ENCODE measurements at regions not wholly inside any gene's neighbourhood (a gene's known extent, or its start where the extent isn't known, plus 50 kb on each side); places are given as distances from the start of the nearest gene placed in this dataset.
"Not testable (repeated sequence)": the region's sequence is repeated elsewhere in the genome, so short reads cannot be mapped to it uniquely, and the experiment has no call there.

DNA sequence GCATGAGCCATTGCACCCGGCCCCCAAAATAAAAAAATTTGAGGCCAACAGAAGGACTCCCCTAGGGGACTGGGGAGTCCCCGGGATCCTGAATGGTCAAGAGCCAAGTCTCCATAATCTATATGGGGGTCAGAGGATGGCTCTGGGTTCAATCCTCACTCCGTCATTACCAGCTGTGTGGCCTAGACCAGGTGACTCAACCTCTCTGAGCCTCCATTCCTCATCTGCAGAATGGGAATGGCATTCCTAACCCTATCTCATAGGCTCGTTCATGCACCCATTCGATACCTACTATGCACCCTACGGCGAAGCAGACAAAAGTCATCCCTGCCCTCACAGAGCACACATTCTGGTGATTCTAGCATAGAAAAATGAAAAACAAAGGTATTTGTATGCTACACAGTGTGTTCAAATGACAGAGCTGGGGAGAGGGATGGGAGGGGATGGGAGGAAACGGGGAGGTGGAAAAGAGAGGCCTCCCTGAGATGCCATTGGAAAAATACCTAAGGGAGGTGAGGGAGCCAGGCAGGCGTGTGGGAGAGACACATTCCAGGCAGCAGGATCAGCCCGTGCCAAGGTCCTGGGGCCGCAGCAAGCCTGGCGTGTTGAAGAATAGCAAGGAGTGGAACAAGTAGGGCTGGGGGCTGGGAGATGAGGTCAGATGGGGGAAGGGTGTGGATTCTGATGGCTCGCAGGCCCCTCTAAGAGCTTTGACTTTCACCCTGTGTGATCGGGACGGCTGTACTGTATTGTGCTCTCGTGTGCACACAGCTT lies 71.2 kb downstream of the RMI2 start:
- no peak for DNase-seq

DNA sequence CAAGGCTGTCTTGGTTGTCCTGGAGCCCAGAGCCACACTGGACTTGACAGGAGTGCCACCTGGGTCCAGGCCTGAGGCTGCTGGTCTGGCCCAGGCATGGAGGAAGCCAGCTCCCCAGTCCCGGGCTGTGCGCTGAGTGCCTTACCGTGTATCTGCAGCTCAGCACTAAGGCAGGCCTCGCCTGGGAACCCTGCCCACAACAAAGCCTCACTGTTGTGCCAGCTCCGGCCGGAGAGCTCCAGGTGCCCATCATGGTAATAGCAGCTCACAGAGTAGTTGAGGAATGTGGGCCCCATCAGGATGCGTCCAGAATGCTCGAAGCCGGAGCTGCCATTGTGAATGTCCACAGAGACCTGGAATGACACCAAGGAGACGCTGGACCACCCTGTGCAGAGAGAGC lies 72.2 kb downstream of the RMI2 start:
- no peak for DNase-seq

DNA sequence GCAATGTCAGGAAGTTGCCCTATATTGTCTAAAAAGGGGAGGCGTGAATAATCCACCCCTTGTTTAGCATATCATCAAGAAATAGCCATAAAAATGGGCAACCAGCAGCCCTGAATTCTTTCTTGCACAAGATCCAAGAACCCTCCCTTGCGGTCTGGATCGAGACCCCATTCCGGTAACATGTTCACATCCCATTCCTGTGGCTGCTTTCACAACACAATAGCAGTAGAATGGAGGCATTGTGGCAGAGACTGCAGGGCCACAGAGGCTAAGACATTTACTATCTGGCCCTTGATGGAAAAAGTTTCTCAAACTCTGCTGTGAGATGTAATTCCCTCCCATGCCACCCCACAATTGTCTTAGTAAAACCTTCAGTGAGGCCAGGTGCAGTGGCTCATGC lies 73.2 kb downstream of the RMI2 start:
- DNase-seq, result no peak

DNA sequence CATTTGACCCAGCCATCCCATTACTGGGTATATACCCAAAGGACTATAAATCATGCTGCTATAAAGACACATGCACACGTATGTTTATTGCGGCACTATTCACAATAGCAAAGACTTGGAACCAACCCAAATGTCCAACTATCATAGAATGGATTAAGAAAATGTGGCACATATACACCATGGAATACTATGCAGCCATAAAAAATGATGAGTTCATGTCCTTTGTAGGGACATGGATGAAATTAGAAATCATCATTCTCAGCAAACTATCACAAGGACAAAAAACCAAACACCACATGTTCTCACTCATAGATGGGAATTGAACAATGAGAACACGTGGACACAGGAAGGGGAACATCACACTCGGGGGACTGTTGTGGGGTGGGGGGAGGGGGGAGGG lies 74.8 kb downstream of the RMI2 start:
- not testable (repeated sequence) for DNase-seq

DNA sequence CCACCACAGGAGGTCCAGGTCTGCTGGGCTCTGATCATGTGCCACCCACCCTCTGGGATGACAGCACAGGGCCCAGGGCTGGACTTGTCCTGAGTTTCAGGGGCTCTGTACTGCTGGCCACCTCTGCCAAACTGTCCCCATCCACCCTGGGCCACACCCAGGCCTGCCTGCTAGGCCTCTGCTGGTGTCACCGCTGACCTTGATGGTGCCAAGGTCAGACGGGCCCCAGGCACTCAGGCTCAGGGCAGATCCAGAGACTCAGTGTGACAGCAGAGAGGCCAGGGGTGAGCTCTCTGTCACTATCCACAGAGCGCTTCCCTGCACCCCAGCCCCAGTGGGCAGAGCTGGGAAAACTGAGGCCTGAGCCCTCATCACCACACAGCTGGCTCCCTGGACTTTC lies 75.6 kb downstream of the RMI2 start:
- no peak for DNase-seq

DNA sequence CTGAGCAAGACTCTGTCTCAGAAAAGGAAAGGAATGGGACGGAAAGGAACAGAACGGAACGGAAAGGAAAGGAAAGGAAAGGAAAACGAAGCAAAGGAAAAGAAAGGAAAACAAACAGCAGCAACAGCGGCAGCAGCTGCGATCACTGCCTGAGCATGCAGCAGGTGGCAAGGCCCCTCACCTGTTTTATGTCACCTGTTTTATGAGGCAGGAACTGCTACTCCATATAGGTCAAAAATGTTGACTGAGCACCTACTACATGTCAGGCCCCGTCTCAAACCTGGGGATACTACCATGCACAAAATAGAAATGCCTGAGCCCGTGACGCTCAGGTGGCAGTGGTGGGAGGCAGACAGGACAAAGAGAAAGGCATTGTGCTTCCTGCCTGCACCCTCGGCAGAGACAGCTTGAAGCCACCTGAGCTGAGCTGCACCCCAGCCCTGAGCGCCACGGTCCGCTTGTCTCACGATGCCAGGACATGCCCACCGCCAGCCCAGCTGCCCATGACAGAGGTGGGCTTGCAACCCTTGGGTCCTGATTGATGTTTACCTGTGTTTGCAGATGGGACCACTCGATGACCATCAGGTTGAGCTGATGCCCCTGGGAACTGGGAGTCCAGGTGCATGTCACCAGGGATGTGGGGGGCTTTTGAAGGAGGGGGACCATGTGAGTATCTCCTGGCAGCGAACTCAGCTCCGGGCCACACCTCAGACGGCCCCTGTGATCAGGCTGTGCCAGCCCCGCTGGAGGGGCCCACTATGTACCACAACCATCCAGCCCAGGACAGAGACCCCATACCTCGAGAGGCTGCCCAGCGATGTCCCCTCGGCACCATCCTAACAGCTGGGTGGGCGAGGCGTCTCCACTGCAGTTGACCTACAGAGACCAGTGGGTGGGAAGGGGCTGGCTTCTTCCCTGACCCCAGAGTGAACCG lies 77.4 kb downstream of the RMI2 start:
- no peak for DNase-seq

DNA sequence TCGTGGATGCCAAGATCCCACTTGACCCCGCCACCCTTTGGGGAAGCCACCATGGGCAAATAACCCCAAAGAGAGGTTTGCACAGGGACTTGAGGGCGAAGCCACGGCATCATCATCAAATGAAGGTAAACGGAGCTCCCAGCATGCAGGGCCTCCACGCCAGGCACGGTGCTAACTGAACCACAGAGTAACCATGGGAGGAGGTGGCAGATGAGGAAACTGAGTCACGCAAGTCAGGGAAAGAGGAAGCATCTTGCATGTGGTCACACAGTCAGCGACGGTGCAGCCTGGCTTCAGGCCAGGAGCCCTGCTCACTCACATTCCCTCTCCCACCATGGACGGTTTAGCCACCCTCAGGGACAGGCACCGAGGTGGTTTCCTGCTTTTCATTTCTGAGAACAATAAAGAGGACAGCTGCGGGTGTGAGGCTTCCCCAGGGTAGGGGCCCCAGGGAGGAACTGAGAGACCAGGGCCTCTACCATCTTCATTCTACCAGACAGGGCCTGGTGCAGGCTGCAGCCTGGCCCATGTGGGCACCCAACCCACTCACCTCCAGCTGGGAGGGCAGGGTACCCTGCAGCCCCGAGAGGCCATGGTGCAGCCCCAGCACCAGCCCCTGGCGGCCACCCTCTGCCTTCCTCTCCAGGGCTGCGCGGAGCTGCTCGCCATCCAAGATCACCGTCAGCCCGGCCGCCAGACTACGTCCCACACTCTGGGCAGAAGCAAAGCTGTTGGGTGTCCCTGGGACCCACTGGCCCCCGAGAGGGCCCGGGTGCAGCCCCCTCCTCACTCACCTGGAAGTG lies 78.3 kb downstream of the RMI2 start:
- no peak for DNase-seq

DNA sequence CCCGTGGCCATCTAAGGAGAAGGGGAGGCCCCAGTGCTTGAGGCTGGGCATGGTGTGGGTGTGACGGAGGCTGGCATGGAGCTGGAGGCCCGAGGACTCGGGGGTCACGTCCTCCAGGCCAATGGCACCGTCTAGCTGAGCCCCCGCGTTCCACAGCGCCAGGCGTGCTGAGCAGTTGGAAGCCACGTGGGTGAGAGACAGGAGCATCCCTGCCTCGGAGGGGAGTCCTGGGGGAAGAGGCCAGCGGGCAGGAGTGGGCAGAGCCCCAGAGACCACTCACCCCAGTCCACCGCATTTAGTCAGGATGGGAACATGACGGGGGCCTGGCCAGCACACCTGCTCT lies 78.8 kb downstream of the RMI2 start:
- no peak for DNase-seq

DNA sequence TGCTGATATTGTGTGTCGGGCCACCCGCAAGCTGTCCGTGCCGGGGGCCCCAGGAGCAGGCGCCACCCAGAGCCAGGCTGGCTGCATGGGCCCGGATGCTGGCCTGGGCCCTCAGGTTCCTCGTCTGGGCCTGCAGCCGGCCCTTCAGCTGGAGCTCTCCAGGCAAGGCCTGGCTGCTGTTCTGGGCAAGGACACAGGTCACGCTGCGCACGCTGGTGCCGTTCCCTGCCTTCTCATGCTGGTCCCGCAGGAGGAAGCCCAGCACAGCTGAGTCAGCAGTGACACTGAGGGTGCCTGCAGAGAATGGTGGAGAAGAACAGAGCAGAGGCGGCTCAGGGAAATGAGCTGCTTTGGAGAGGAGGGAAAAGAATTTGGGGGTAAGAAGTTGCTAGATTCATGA lies 79.9 kb downstream of the RMI2 start:
- DNase-seq, result no peak

DNA sequence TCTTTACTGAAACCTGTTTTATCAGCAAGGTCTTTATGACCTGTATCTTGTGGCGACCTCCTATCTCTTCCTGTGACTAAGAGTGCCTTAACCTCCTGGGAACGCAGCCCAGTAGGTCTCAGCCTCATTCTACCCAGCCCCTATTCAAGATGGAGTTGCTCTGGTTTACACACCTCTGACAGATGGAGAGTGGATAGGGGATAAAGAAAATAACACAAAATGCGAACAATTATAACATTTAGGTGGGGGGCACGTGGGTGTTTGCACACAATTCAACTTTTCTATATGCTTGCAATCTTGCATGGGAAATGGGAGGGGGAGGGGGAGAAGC lies 83.3 kb downstream of the RMI2 start:
- no peak for DNase-seq

DNA sequence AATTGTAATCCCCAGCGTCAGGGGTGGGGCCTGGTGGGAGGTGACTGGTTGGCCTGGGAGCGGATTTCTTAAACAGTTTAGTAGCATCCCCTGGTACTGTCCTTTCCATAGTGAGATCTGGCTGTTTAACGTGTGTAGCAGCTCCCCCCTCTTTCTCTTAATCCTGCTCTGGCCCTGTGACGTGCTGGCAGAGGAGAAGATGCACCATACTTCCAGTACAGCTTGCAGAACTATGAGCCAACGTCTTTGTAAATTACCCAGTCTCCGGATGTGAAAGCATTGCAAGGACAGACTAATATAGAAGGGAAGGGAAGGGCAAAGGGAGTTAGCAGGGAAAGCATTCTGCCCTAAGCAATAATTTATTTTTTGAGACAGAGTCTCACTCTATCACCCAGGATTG lies 83.9 kb downstream of the RMI2 start:
- DNase-seq, result no peak

DNA sequence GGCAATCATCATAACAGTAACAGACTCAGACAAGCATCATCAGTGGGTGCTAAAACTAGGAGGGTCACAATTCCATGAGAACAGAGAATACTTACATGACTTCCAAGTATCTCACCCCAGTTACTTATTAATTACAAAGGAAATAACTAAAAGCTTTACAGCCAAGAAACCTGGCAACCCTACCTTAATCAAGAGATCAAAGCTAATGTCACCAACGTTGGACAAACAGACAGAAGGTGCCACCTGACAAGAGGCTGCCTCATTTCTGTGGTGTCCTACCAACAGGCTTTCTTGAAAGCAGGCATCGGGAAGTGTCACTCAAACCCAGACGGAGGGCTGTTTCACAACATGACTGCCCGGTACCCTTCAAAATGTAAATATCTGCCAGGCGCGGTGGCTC lies 84.6 kb downstream of the RMI2 start:
- DNase-seq, result no peak

DNA sequence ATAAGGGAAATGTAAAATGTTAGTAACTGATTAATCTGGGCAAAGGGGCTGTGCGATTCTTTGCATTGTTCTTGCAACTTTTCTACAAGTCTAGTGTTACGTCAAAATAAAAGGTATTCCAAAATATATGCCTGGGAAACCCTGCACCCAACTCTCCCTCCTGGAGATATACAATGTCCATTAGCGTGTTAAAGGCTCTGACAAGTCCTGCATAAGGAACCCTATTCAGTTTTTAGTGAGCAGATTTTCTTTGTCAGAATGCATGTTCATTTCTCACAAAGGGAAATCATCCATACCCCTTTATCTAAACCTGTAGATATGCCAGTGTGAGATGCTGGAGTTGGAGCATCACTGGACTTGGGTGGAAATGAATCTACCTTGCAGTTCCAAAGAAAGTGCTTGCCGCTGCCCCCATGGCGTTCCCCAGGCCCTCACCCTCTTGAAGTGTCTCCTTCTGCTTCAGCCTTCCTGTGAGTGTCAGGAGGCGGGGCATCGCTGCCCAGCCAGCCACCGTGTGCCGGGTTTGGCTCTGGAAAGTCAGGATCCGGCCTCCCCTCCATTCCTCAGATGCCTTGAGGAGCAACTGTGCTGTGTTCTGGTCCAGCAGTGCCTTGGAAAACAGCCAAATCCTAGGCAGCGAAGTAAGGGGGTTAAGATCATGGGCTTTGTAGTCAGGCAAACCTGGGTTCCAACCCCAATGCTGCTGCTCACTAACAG lies 85.5 kb downstream of the RMI2 start:
- DNase-seq, result no peak

DNA sequence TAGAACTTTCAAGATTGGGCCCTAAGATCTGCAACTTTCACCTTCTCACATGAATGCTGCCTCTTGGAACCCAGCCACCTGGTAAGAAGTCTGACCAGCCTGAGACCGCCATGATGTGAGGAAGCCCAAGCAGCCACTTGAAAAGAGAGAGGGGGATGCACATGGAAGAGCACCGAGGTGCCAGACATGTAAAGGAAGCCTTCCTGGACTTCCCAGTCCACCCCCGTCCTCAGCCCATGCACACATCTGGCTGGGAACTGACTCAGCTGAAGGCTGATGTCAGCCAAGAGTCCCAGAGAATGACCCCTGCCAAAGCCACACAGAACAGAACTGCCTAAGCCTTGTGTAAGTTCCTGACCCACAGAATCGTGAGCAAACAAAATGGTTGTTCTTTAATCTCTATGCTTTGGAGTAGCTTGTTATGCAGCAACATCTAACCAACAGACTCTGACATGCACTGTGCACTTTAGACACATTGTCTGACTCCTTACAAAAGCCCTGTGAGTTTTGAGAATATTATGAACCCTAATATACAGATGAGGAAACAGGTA lies 86.7 kb downstream of the RMI2 start:
- no peak for DNase-seq

DNA sequence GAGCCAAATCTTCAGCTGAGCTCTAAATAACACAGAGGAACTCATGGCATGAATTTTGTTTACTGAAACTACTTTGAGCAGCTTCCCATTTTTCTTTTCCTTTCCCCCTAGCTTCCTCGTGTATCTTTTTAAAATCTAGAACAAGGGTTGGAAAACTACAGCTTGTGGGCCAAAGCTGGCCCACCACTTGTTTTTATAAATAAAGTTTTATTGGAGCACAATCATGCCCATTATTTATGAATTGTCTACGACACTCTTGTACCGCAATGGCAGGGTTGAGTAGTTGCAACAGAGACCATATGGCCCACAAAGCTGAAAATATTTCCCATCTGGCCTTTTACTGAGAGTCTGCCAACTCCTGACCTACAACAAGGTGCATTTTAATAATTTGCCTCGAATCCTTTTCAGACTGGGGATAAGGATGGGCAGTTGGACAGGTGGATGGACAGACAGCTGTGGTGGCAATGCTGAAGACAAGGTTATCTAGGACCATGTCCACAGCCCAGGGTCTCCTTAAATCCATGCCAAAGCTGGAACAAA lies 87.7 kb downstream of the RMI2 start:
- DNase-seq, result no peak

DNA sequence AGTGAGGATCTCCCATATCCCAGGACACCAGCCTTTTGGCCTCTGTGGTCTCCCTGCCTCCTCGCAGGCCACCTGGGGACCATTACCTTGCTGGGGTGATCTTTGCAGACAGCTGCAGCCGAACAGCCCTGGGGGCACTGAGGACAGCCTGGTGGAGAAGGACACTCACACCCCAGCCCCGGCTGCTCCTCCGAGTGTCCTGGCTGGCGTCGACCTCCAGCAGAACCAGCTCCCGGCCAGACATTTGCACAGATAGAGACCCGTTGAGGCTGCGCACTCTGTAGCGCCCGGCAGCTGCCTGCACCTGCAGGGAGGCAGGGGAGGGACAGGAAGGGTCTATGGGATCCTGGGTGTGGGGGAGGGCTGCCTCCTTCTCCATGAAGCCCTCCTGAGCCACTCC lies 90.3 kb downstream of the RMI2 start:
- DNase-seq, result no peak

DNA sequence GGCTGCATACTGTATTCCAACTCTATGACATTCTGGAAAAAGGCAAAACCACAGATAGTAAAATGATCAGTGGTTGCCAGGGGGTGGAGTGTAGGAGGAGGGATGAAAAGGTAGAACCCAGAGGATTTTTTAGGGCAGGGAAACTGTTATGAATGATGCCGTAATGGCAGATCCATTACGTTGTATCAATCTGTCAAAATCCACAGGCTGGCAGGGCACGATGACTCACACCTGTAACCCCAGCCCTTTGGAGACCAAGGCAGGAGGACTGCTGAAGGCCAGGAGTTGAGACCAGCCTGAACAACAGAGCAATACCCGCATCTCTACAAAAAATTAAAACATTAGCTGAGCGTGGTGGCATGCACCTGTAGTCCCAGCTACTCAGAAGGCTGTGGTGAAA lies 91.8 kb downstream of the RMI2 start:
- DNase-seq, result no peak

DNA sequence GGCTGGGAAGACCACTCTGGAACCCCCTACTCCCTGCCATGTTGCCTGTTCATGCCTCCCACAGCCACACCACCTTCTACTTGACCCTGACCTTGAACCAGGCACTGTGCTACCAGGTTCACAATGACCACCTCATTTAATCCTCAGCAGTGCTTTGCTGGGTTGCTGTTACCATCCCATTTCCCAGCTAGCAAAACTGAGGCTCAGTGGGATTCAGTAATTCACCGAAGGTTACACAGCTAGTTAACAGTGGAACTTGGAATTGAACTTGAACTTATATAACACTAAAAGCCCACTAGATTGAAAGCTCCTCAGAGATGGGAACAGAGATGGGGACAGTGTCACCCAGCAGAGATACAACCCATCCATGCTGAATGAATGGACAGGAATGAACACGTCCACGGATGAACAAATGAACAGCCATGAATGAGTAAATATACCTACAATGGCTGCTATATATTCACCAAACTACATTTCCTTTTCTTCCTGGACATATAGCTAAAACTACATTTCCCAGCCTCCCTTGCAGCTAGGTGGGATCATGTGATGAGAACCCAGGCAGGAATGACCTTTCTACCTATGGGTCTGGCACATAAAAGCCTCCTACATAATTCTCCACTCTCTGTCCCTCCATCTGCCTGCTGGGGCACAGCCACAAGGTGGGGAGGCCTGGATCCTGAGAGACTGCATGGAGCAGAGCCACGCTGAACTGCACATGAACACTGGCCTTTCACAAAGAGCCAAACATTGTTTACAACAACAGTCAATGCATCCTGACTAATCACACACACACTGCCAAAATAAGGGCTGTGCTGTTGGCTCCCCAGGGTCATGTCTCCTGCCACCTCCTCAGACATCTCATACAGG lies 94.8 kb downstream of the RMI2 start:
- DNase-seq, result no peak

DNA sequence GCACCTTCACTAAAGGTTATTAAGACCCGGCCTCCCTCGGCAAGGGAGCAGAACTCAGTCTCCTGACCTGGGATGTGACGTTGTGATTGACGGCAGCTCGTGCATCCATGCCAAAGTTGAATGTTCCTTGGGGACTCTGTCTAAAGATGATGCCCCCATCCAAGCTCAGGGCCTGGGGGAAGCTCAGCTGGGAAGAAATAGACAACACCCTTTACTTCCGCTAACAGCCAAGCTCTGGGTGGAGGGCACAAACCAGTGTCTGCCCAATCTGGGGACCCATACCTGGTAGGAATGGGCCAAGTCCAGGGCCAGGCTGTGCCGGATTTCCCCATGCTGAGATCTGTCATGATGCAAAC lies 95.4 kb downstream of the RMI2 start:
- DNase-seq, result no peak

DNA sequence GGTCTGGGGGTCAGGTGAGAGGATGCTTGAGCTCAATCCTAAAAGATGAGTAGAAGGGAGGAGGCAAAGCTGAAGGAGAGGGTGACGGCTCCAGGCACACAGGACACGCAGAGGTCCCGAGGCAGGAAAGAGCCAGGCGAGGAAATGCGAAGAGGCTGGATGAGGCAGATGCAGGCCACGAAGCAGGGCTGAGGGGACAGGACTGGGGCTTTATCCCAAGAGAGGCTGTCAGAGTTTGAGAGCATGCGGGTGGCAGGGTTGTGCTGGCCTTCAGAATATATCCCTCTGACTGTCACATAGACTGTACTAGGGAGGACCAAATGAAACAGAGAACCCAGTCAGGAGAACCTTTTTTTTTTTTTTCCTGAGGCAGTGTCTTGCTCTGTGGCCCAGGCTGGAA lies 100.2 kb downstream of the RMI2 start:
- DNase-seq, result no peak

DNA sequence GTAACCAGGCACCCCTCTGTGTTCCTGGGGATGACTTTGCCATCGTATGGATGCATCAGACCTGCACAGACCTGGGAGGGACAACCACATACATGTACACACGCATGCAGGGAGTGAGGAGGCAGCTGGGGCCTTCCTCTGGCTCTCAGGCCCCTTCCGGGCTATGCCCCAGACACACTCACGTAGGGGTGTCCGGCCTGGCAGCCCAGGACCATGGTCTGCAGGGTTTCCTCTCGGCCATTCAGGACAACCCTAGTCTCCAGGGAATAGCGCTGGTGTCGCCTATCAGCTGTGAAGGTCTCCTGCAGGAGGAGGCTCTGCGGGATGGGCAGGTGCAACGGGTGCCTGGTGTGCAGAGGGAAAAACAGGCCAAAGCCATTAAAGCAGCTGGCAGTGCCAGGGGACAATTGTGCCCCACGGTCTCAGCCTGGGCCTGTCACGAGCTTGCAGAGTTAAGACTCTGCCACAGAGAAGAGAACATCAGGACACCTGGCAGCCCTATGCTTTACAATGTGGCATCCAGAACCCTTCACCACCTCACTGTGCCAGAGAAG lies 101.4 kb downstream of the RMI2 start:
- DNase-seq, result no peak
